WTC11 (cell line): ENCODE measurements at regions not wholly inside any gene's neighbourhood (a gene's known extent, or its start where the extent isn't known, plus 50 kb on each side); places are given as distances from the start of the nearest gene placed in this dataset.
"Not testable (repeated sequence)": the region's sequence is repeated elsewhere in the genome, so short reads cannot be mapped to it uniquely, and the experiment has no call there.

Experiments used
- ATAC-seq: fragments of 200-7000 bp; cut with Tn5 transposase; 2 replicates; pipeline ENCODE4 v1.10.0; 2021; ENCODE audit warnings: mild to moderate bottlenecking, moderate library complexity
- CTCF ChIA-PET: fragments of 300-600 bp; sonication (Branson Sonifier 250); formaldehyde crosslinking; loops from one replicate; lab custom pipeline; 2021; ENCODE audit warnings: antibody characterized with exemption; lab: Charles Lee
- POLR2A ChIA-PET: fragments of 350-600 bp; sonication (Branson Sonifier 250); formaldehyde crosslinking; loops from one replicate; lab custom pipeline; 2021; ENCODE audit warnings: antibody characterized with exemption; lab: Charles Lee
- DNase-seq: peaks from one replicate; pipeline ENCODE4 v3.0.0; 2021; ENCODE audit warnings: low spot score
- H3K27ac Mint-ChIP-seq: 2 replicates; pipeline ENCODE4 v1.8.0; 2021; ENCODE audit warnings: mixed read lengths
- H3K27me3 Mint-ChIP-seq: 2 replicates; pipeline ENCODE4 v1.8.0; 2021; ENCODE audit warnings: low read depth, mild to moderate bottlenecking, moderate library complexity, mixed read lengths
- H3K36me3 Mint-ChIP-seq: 2 replicates; pipeline ENCODE4 v1.8.0; 2021; ENCODE audit warnings: mixed read lengths
- H3K4me1 Mint-ChIP-seq: 2 replicates; pipeline ENCODE4 v1.8.0; 2022; ENCODE audit warnings: mixed read lengths
- H3K4me3 Mint-ChIP-seq: 2 replicates; pipeline ENCODE4 v1.8.0; 2021; ENCODE audit warnings: mild to moderate bottlenecking, moderate library complexity, mixed read lengths
- H3K9me3 Mint-ChIP-seq: 2 replicates; pipeline ENCODE4 v1.8.0; 2021; ENCODE audit warnings: mixed read lengths
- ETV6 ChIP-seq: sonication (generic); formaldehyde crosslinking; IDR thresholded peaks from 2 replicates; pipeline ENCODE4 v1.8.1; 2022; ENCODE audit warnings: mild to moderate bottlenecking, missing genetic modification reagents
- NR1H2 ChIP-seq: sonication (generic); formaldehyde crosslinking; IDR thresholded peaks from 2 replicates; pipeline ENCODE4 v1.9.0; 2021; ENCODE audit warnings: mild to moderate bottlenecking, moderate library complexity, missing genetic modification reagents
- RELA ChIP-seq: sonication (generic); formaldehyde crosslinking; IDR thresholded peaks from 2 replicates; pipeline ENCODE4 v1.8.1; 2022; ENCODE audit warnings: missing genetic modification reagents, mild to moderate bottlenecking, borderline replicate concordance
- RORB ChIP-seq: fragments of 250-450 bp; sonication (Bioruptor Pico); IDR thresholded peaks from 2 replicates; pipeline ENCODE4 v1.9.0; 2021; ENCODE audit warnings: mild to moderate bottlenecking
- SMAD4 ChIP-seq: sonication (generic); formaldehyde crosslinking; IDR thresholded peaks from 2 replicates; pipeline ENCODE4 v1.8.0; 2022; ENCODE audit warnings: mild to moderate bottlenecking, missing genetic modification reagents
- USF2 ChIP-seq: sonication (generic); formaldehyde crosslinking; IDR thresholded peaks from 2 replicates; pipeline ENCODE4 v1.8.1; 2023; ENCODE audit warnings: mild to moderate bottlenecking, missing genetic modification reagents, moderate library complexity
- ZBTB43 ChIP-seq: sonication (generic); formaldehyde crosslinking; IDR thresholded peaks from 2 replicates; pipeline ENCODE4 v1.8.1; 2023; ENCODE audit warnings: mild to moderate bottlenecking, missing genetic modification reagents
- ZNF317 ChIP-seq: sonication (generic); formaldehyde crosslinking; IDR thresholded peaks from 2 replicates; pipeline ENCODE4 v1.8.1; 2023; ENCODE audit warnings: low read depth, mild to moderate bottlenecking, moderate library complexity, missing genetic modification reagents, borderline replicate concordance
- ZNF532 ChIP-seq: fragments of 250-450 bp; sonication (Bioruptor Pico); IDR thresholded peaks from 2 replicates; pipeline ENCODE4 v1.9.0; 2021; ENCODE audit warnings: mild to moderate bottlenecking, borderline replicate concordance
- TF ChIP-seq, protein P1 (sequence below): sonication (generic); formaldehyde crosslinking; conservative IDR thresholded peaks from 2 replicates; pipeline ENCODE4 v1.8.1; 2022; ENCODE audit warnings: mild to moderate bottlenecking, missing genetic modification reagents
- TF ChIP-seq, protein P2 (sequence below): fragments of 250-450 bp; sonication (Bioruptor Pico); conservative IDR thresholded peaks from 2 replicates; pipeline ENCODE4 v1.9.0; 2021; ENCODE audit warnings: mild to moderate bottlenecking
- TF ChIP-seq, protein P3 (sequence below): sonication (generic); formaldehyde crosslinking; IDR thresholded peaks from 2 replicates; pipeline ENCODE4 v1.8.0; 2022; ENCODE audit warnings: mild to moderate bottlenecking, missing genetic modification reagents
- TF ChIP-seq, protein P4 (sequence below): sonication (generic); formaldehyde crosslinking; IDR thresholded peaks from 2 replicates; pipeline ENCODE4 v1.8.1; 2022; ENCODE audit warnings: low read depth, mild to moderate bottlenecking, moderate library complexity, missing genetic modification reagents, borderline replicate concordance

- no peak for TF ChIP-seq ZNF532 (CRISPR knock-in tag)
- TF ChIP-seq, all 79 proteins: peak for 0
Measured at GRCh38 chr9:104997536-104997935, 69.6 kb upstream of the ABCA1 start (continued).

GRCh38 chr9:104999136-104999535 is 71.2 kb upstream of the ABCA1 start:
- TF ChIP-seq USF2 (CRISPR knock-in tag) (no peak), RORB (CRISPR knock-in tag) (no peak), ETV6 (CRISPR knock-in tag) (no peak), NR1H2 (CRISPR knock-in tag) (no peak)
- TF ChIP-seq, protein P1, sequence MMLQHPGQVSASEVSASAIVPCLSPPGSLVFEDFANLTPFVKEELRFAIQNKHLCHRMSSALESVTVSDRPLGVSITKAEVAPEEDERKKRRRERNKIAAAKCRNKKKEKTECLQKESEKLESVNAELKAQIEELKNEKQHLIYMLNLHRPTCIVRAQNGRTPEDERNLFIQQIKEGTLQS (CRISPR knock-in tag): no peak
- TF ChIP-seq, protein P2, sequence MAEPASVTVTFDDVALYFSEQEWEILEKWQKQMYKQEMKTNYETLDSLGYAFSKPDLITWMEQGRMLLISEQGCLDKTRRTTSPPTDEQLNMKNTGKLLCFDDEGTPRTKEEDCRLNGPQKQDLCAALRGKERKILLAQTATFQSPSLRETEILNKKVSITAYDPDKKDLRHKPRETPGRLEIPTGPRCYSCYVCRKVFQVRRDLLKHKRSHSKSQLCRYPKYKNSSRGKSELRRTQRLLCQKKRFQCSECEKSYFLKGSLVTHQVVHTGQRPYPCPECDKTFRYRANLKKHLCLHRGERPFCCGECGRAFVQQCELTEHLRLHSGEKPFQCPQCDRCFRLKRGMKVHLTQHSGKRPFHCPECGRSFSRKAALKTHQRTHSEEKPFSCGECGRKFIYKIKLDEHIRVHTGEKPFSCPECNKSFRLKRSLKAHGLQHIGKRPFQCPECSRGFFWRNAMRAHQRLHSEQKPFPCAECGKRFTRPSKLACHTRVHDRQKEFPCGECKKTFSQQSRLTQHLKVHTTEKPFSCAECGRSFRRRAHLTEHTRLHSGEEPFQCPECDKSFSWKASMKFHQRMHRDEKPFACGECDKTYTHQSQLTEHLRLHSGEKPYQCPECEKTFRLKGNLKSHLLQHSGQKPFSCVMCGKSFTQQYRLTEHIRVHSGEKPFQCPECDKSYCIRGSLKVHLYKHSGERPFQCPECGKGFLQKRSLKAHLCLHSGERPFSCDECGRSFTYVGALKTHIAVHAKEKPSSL: no peak
- TF ChIP-seq, protein P3, sequence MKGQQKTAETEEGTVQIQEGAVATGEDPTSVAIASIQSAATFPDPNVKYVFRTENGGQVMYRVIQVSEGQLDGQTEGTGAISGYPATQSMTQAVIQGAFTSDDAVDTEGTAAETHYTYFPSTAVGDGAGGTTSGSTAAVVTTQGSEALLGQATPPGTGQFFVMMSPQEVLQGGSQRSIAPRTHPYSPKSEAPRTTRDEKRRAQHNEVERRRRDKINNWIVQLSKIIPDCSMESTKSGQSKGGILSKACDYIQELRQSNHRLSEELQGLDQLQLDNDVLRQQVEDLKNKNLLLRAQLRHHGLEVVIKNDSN (CRISPR knock-in tag): no peak
- no peaks in the 10 kb centered on the region for H3K27me3 Mint-ChIP-seq
- no peaks in the 10 kb centered on the region for H3K36me3 Mint-ChIP-seq
- ATAC-seq (no peak), DNase-seq (no peak)
- ChIA-PET CTCF (no interaction called here), POLR2A (interaction anchor here (0.7 kb wide), 2 partner anchors 126 to 138 kb away, joined by 3 to 6 read pairs; no protein-coding TSS in a partner anchor)
- H3K9me3 Mint-ChIP-seq: no peaks in the 10 kb centered on the region
- H3K4me3 Mint-ChIP-seq: no peak overlapping the region
- H3K4me1 Mint-ChIP-seq: peaks cover 28% of the 10 kb centered on the region
- H3K27ac Mint-ChIP-seq: no peak overlapping the region

DNA sequence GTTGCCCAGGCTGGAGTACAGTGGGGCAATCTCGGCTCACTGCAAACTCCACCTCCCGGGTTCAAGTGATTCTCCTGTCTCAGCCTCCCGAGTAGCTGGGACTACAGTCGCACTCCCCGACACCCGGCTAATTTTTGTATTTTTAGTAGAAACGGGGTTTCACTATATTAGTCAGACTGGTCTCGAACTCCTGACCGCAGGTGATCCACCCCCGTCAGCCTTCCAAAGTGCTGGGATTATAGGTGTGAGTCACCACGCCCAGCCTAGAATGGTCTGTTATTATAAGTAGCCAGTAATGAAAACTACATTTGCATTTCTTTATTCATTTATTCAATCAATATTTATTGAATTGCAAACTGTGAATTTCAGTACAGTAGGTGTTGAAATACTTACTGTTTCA is 72.6 kb upstream of the ABCA1 start:
- H3K4me3 Mint-ChIP-seq, CTCF ChIA-PET, H3K27me3 Mint-ChIP-seq, H3K36me3 Mint-ChIP-seq, H3K27ac Mint-ChIP-seq, DNase-seq, H3K9me3 Mint-ChIP-seq, ATAC-seq, POLR2A ChIA-PET: not testable (repeated sequence)
- H3K4me1 Mint-ChIP-seq: peaks cover 20% of the 10 kb centered on the region

GRCh38 chr9:105004466-105005090 is 76.6 kb upstream of the ABCA1 start:
- Mint-ChIP-seq H3K27me3 (no peaks in the 10 kb centered on the region), H3K36me3 (no peaks in the 10 kb centered on the region), H3K27ac (no peak overlapping the region), H3K4me3 (no peak overlapping the region), H3K4me1 (no peaks in the 10 kb centered on the region), H3K9me3 (no peaks in the 10 kb centered on the region)
- DNase-seq (no peak), ATAC-seq (no peak)
- POLR2A ChIA-PET: no interaction called here
- TF ChIP-seq, protein P4, sequence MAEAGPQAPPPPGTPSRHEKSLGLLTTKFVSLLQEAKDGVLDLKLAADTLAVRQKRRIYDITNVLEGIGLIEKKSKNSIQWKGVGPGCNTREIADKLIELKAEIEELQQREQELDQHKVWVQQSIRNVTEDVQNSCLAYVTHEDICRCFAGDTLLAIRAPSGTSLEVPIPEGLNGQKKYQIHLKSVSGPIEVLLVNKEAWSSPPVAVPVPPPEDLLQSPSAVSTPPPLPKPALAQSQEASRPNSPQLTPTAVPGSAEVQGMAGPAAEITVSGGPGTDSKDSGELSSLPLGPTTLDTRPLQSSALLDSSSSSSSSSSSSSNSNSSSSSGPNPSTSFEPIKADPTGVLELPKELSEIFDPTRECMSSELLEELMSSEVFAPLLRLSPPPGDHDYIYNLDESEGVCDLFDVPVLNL: no peak
- TF ChIP-seq SMAD4 (CRISPR knock-in tag) (no peak), RORB (CRISPR knock-in tag) (no peak), RELA (CRISPR knock-in tag) (no peak), ZNF317 (CRISPR knock-in tag) (no peak), ZBTB43 (no peak)
- CTCF ChIA-PET: no interaction called here
